Endothelial cell of umbilical vein (primary cell): ENCODE measurements at regions not wholly inside any gene's neighbourhood (a gene's known extent, or its start where the extent isn't known, plus 50 kb on each side); places are given as distances from the start of the nearest gene placed in this dataset.

ENCODE experiments used
- BruUV-seq: library from RNA; stranded (reverse); fragments of 400-500 nt; replicated peaks from 2 replicates; lab custom pipeline; 2021; lab: Mats Ljungman, UMichigan
- CTCF ChIA-PET: fragments of 300-600, 350-600 bp; sonication (Branson Sonifier 250); formaldehyde crosslinking; loops from one replicate; lab custom pipeline; 2021; ENCODE audit warnings: antibody characterized with exemption, inconsistent platforms; lab: Charles Lee
- POLR2A ChIA-PET: fragments of 300-600, 350-600 bp; sonication (Branson Sonifier 250); formaldehyde crosslinking; loops from one replicate; lab custom pipeline; 2021; ENCODE audit warnings: antibody characterized with exemption, inconsistent platforms; lab: Charles Lee
- DNase-seq: peaks from one replicate; pipeline ENCODE4 v3.0.0-alpha.2; 2011; ENCODE audit warnings: low read depth, low spot score
- FAIRE-seq: peaks from 2 replicates; lab custom pipeline; 2011; peaks lifted over from hg19 to GRCh38; lab: Jason Lieb, UNC
- H2AFZ ChIP-seq: 2 replicates; pipeline ENCODE4 v1.6.0; 2012; ENCODE audit warnings: low read depth, low read length, control low read depth, inconsistent platforms
- H3K27ac ChIP-seq: 2 replicates; pipeline ENCODE4 v1.5.1; 2011; ENCODE audit warnings: low read depth, mild to moderate bottlenecking, control low read depth, low read length, moderate library complexity; ENCODE audit not compliant: insufficient read depth
- H3K27me3 ChIP-seq, 2 experiments: 2 replicates each; pipeline versions ENCODE4 v1.6.0 to v1.6.1; 2011; ENCODE audit warnings: low read length in 2 of 2, mixed read lengths in 1 of 2; ENCODE audit not compliant: control insufficient read depth in 2 of 2, insufficient read depth in 2 of 2
- H3K36me3 ChIP-seq, 2 experiments: 2 replicates in 1 of 2; 3 replicates in 1 of 2; pipeline ENCODE4 v1.5.1; 2011; ENCODE audit warnings: low read length in 2 of 2, mild to moderate bottlenecking in 1 of 2, moderate library complexity in 1 of 2; ENCODE audit not compliant: control insufficient read depth in 2 of 2, insufficient read depth in 2 of 2; ENCODE audit errors: extremely low read depth in 1 of 2
- H3K4me1 ChIP-seq: 3 replicates; pipeline ENCODE4 v1.5.1; 2011; ENCODE audit warnings: mild to moderate bottlenecking, low read length; ENCODE audit not compliant: control insufficient read depth, insufficient read depth; ENCODE audit errors: extremely low read depth
- H3K4me2 ChIP-seq: 2 replicates; pipeline ENCODE4 v1.6.1; 2011; ENCODE audit warnings: low read length, control low read depth, mixed read lengths; ENCODE audit not compliant: insufficient read depth
- H3K4me3 ChIP-seq, 3 experiments: fragments of 200-600 bp in 1 of 3; sonication (generic), shearing (Covaris generic) in 1 of 3; replicated peaks in 1 of 3; 2 replicates each; pipeline ENCODE4 v1.5.1; 2011 to 2016; ENCODE audit warnings: control low read depth in 3 of 3, low read length in 3 of 3, mild to moderate bottlenecking in 2 of 3, inconsistent platforms in 1 of 3, low read depth in 1 of 3, moderate library complexity in 1 of 3; ENCODE audit not compliant: insufficient read depth in 1 of 3
- H3K79me2 ChIP-seq: 2 replicates; pipeline ENCODE4 v1.6.0; 2012; ENCODE audit warnings: low read length, inconsistent platforms; ENCODE audit not compliant: control insufficient read depth, insufficient read depth
- H3K9ac ChIP-seq: replicated peaks from 2 replicates; pipeline ENCODE3; 2011; ENCODE audit warnings: low read length, control low read depth; ENCODE audit not compliant: insufficient read depth; ENCODE audit errors: extremely low read depth
- H3K9me1 ChIP-seq: replicated peaks from 3 replicates; pipeline ENCODE4 v1.6.0; 2011; ENCODE audit warnings: mild to moderate bottlenecking, low read length; ENCODE audit not compliant: control insufficient read depth, insufficient read depth; ENCODE audit errors: extremely low read depth
- H3K9me3 ChIP-seq: replicated peaks from 2 replicates; pipeline ENCODE4 v1.5.1; 2012; ENCODE audit warnings: low read length, inconsistent platforms; ENCODE audit not compliant: control insufficient read depth, insufficient read depth
- H4K20me1 ChIP-seq: replicated peaks from 2 replicates; pipeline ENCODE3; 2011; ENCODE audit warnings: mild to moderate bottlenecking, low read length; ENCODE audit not compliant: control insufficient read depth, insufficient read depth; ENCODE audit errors: extremely low read depth
- POLR2AphosphoS5 ChIP-seq: IDR thresholded peaks from 2 replicates; pipeline ENCODE4 v1.6.1; 2012; ENCODE audit warnings: low read depth, mild to moderate bottlenecking, control low read depth, low read length, moderate library complexity; ENCODE audit not compliant: insufficient read depth
- dilution Hi-C: fragments of 300-500 bp; cut with MboI; formaldehyde crosslinking; loops from one replicate; pipeline ENCODE4 v1.15.0; 2019; ENCODE audit warnings: low sequenced_read_pairs; ENCODE audit not compliant: extremely low pct_ligation_motif_present
- intact Hi-C: fragments of 100-400 bp; cut with micrococcal nuclease; formaldehyde crosslinking; loops from one replicate; pipeline ENCODE4 v1.10.0; 2022
- TF ChIP-seq, protein P1 (sequence below): IDR thresholded peaks from 2 replicates; pipeline ENCODE4 v1.6.1; 2011; ENCODE audit not compliant: insufficient read depth, insufficient read length
- TF ChIP-seq, protein P2 (sequence below), 2 donors: IDR thresholded peaks; 1 replicate in 1 of 2; 2 replicates in 1 of 2; pipeline ENCODE4 v1.5.1; 2011; ENCODE audit warnings: low read length in 2 of 2, mild to moderate bottlenecking in 2 of 2, moderate library complexity in 2 of 2, control low read depth in 1 of 2, inconsistent platforms in 1 of 2, low read depth in 1 of 2; ENCODE audit not compliant: insufficient read depth in 1 of 2; ENCODE audit errors: extremely low read depth in 1 of 2

- intact Hi-C loops (loop anchor here (1.0 to 5.0 kb wide), 6 partner anchors 76 to 757 kb away; no protein-coding TSS in a partner anchor), dilution Hi-C loops (no loop called here)
- H3K9me3 ChIP-seq, result no peaks in the 10 kb centered on the region
- H3K27me3 ChIP-seq, result no peaks in the 10 kb centered on the region
- H3K79me2 ChIP-seq, result no peaks in the 10 kb centered on the region
- H3K4me3 ChIP-seq, result no peak overlapping the region
- TF ChIP-seq, protein P1, sequence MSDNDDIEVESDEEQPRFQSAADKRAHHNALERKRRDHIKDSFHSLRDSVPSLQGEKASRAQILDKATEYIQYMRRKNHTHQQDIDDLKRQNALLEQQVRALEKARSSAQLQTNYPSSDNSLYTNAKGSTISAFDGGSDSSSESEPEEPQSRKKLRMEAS, result no peak
- TF ChIP-seq, protein P2, sequence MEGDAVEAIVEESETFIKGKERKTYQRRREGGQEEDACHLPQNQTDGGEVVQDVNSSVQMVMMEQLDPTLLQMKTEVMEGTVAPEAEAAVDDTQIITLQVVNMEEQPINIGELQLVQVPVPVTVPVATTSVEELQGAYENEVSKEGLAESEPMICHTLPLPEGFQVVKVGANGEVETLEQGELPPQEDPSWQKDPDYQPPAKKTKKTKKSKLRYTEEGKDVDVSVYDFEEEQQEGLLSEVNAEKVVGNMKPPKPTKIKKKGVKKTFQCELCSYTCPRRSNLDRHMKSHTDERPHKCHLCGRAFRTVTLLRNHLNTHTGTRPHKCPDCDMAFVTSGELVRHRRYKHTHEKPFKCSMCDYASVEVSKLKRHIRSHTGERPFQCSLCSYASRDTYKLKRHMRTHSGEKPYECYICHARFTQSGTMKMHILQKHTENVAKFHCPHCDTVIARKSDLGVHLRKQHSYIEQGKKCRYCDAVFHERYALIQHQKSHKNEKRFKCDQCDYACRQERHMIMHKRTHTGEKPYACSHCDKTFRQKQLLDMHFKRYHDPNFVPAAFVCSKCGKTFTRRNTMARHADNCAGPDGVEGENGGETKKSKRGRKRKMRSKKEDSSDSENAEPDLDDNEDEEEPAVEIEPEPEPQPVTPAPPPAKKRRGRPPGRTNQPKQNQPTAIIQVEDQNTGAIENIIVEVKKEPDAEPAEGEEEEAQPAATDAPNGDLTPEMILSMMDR (IDR thresholded peaks at IDR 0.05; ENCODE audit: extremely low read depth in 1 of 2, insufficient read depth in 1 of 2, low read depth in 1 of 2, low read length in 2 of 2), result peak; percentile 75 to 82
- TF ChIP-seq POLR2AphosphoS5, result no peak
- no TSS peak for BruUV-seq
- peak; percentile 76 for DNase-seq
- no peak overlapping the region for H3K9ac ChIP-seq
- no peaks in the 10 kb centered on the region for H3K9me1 ChIP-seq
- POLR2A ChIA-PET, result no interaction called here
- H2AFZ ChIP-seq, result peak overlapping the region; percentile 61
- no peak overlapping the region for H3K4me2 ChIP-seq
- H3K4me1 ChIP-seq, result peaks cover 6% of the 10 kb centered on the region
- no peaks in the 10 kb centered on the region for H4K20me1 ChIP-seq
- FAIRE-seq, result peak; percentile 96
- H3K36me3 ChIP-seq, result no peaks in the 10 kb centered on the region
- CTCF ChIA-PET, result interaction anchor here (0.6 to 6.6 kb wide), 18 partner anchors 9 to 447 kb away, joined by 3 to 77 read pairs (median 7); partner anchors contain the start of gene FSTL4
- H3K27ac ChIP-seq, result no peak overlapping the region
Measured at GRCh38 chr5:133868946-133869518, 99.4 kb downstream of the C5orf15 start.
